DND-41 (cell line): ENCODE measurements at regions not wholly inside any gene's neighbourhood (a gene's known extent, or its start where the extent isn't known, plus 50 kb on each side); places are given as distances from the start of the nearest gene placed in this dataset.

Source experiments
- ATAC-seq: fragments of 200-7000 bp; cut with Tn5 transposase; 3 replicates; pipeline ENCODE4 v1.9.1; 2021; ENCODE audit warnings: low read depth; ENCODE audit not compliant: insufficient read depth
- DNase-seq: peaks from one replicate; pipeline ENCODE4 v3.0.0-alpha.2; 2020
- H2AFZ ChIP-seq: 2 replicates; pipeline ENCODE4 v1.6.0; 2012; ENCODE audit warnings: low read depth, low read length
- H3K27ac ChIP-seq: 2 replicates; pipeline ENCODE4 v1.5.1; 2012; ENCODE audit warnings: low read length, inconsistent platforms
- H3K27me3 ChIP-seq: fragments of 200-600 bp; sonication (generic); 2 replicates; pipeline ENCODE4 v1.6.0; 2012; ENCODE audit warnings: low read length, mild to moderate bottlenecking, inconsistent platforms; ENCODE audit not compliant: insufficient read depth, poor library complexity
- H3K36me3 ChIP-seq: 2 replicates; pipeline ENCODE4 v1.5.1; 2012; ENCODE audit warnings: low read length, inconsistent platforms; ENCODE audit not compliant: insufficient read depth
- H3K4me1 ChIP-seq: 2 replicates; pipeline ENCODE4 v1.5.1; 2012; ENCODE audit warnings: mild to moderate bottlenecking, low read length; ENCODE audit not compliant: insufficient read depth
- H3K4me2 ChIP-seq: 2 replicates; pipeline ENCODE4 v1.6.0; 2012; ENCODE audit warnings: mild to moderate bottlenecking, moderate library complexity, low read length, inconsistent platforms; ENCODE audit not compliant: insufficient read depth
- H3K4me3 ChIP-seq, 2 experiments: fragments of 200-600 bp in 1 of 2; shearing (Covaris generic) in 1 of 2; 2 replicates each; pipeline ENCODE4 v1.5.1; 2012 to 2016; ENCODE audit warnings: inconsistent platforms in 2 of 2, low read length in 2 of 2, mild to moderate bottlenecking in 2 of 2, low read depth in 1 of 2, moderate library complexity in 1 of 2
- H3K79me2 ChIP-seq: 2 replicates; pipeline ENCODE4 v1.6.0; 2012; ENCODE audit warnings: low read length, inconsistent platforms; ENCODE audit not compliant: insufficient read depth
- H3K9ac ChIP-seq: 2 replicates; pipeline ENCODE4 v1.6.0; 2012; ENCODE audit warnings: low read depth, mild to moderate bottlenecking, inconsistent platforms, low read length, moderate library complexity
- H3K9me3 ChIP-seq: 2 replicates; pipeline ENCODE4 v1.5.1; 2012; ENCODE audit warnings: low read length, moderate library complexity, mild to moderate bottlenecking, inconsistent platforms; ENCODE audit not compliant: insufficient read depth, severe bottlenecking
- H4K20me1 ChIP-seq: 2 replicates; pipeline ENCODE4 v1.6.0; 2012; ENCODE audit warnings: low read length; ENCODE audit not compliant: insufficient read depth
- CTCF ChIP-seq: IDR thresholded peaks from 2 replicates; pipeline ENCODE4 v1.5.1; 2012; ENCODE audit warnings: borderline replicate concordance, low read length, moderate library complexity, mild to moderate bottlenecking; ENCODE audit not compliant: poor library complexity, severe bottlenecking; ENCODE audit errors: extremely low read depth
- EZH2 ChIP-seq: IDR thresholded peaks from 3 replicates; pipeline ENCODE4 v1.6.1; 2012; ENCODE audit warnings: borderline replicate concordance, low read depth, mild to moderate bottlenecking, moderate library complexity, low read length, inconsistent platforms; ENCODE audit not compliant: severe bottlenecking

GRCh38 chr10:121300723-121301122 is 297.5 kb downstream of the FGFR2 start:
- no peak for DNase-seq
- H3K9ac ChIP-seq = no peak overlapping the region
- H3K4me1 ChIP-seq = no peaks in the 10 kb centered on the region
- no peaks in the 10 kb centered on the region for H4K20me1 ChIP-seq
- H3K9me3 ChIP-seq = no peaks in the 10 kb centered on the region
- H3K36me3 ChIP-seq = no peaks in the 10 kb centered on the region
- no peak overlapping the region for H3K27ac ChIP-seq
- no peak overlapping the region for H2AFZ ChIP-seq
- peaks cover 2% of the 10 kb centered on the region for H3K27me3 ChIP-seq
- TF ChIP-seq EZH2 (no peak), CTCF (no peak)
- no peaks in the 10 kb centered on the region for H3K79me2 ChIP-seq
- H3K4me3 ChIP-seq = no peak overlapping the region
- ATAC-seq = no peak
- H3K4me2 ChIP-seq = no peak overlapping the region

GRCh38 chr10:121302541-121303180 is 295.6 kb downstream of the FGFR2 start:
- Histone ChIP-seq H3K36me3 (no peaks in the 10 kb centered on the region), H3K4me2 (no peak overlapping the region), H2AFZ (no peak overlapping the region), H3K4me3 (no peak overlapping the region), H3K4me1 (no peaks in the 10 kb centered on the region), H3K27ac (no peak overlapping the region), H3K27me3 (peaks cover 5% of the 10 kb centered on the region), H3K9ac (no peak overlapping the region), H3K9me3 (no peaks in the 10 kb centered on the region), H4K20me1 (no peaks in the 10 kb centered on the region), H3K79me2 (no peaks in the 10 kb centered on the region)
- ATAC-seq = no peak
- no peak for DNase-seq
- TF ChIP-seq EZH2 = no peak
- TF ChIP-seq CTCF = no peak

- H3K9me3 ChIP-seq = no peaks in the 10 kb centered on the region
- no peak overlapping the region for H3K9ac ChIP-seq
- TF ChIP-seq CTCF = no peak
- no peak for TF ChIP-seq EZH2
- H4K20me1 ChIP-seq = no peaks in the 10 kb centered on the region
- H3K27me3 ChIP-seq = peaks cover 5% of the 10 kb centered on the region
- no peak overlapping the region for H2AFZ ChIP-seq
- H3K4me1 ChIP-seq = no peaks in the 10 kb centered on the region
- H3K79me2 ChIP-seq = no peaks in the 10 kb centered on the region
- H3K4me3 ChIP-seq = no peak overlapping the region
- H3K36me3 ChIP-seq = no peaks in the 10 kb centered on the region
- no peak overlapping the region for H3K4me2 ChIP-seq
- ATAC-seq = no peak
- DNase-seq = no peak
- no peak overlapping the region for H3K27ac ChIP-seq
Measured at GRCh38 chr10:121303287-121303890, 294.9 kb downstream of the FGFR2 start.
